Body of pancreas (tissue), 4 donors: ENCODE measurements at regions not wholly inside any gene's neighbourhood (a gene's known extent, or its start where the extent isn't known, plus 50 kb on each side); places are given as distances from the start of the nearest gene placed in this dataset.

ENCODE experiments used
- ATAC-seq: fragments of 150-250 bp; one replicate; pipeline ENCODE4 v1.9.1; 2016
- DNase-seq, 4 donors: peaks; one replicate each; pipeline ENCODE4 v3.0.0-alpha.2; 2019
- H3K27ac ChIP-seq, 4 donors: fragments of 200-600 bp; sonication (generic); 1 replicate in 3 of 4; 2 replicates in 1 of 4; pipeline versions ENCODE4 v1.5.1 to v1.6.1; 2016 to 2019; ENCODE audit warnings: mild to moderate bottlenecking in 1 of 4, mixed read lengths in 1 of 4, moderate library complexity in 1 of 4
- H3K27me3 ChIP-seq, 2 donors: fragments of 200-600 bp; sonication (generic); one replicate each; pipeline ENCODE4 v1.6.0; 2016; ENCODE audit warnings: mild to moderate bottlenecking in 1 of 2
- H3K36me3 ChIP-seq, 2 donors: fragments of 200-600 bp; sonication (generic); replicated peaks in 1 of 2; 2 replicates each; pipeline ENCODE4 v1.5.1; 2016; ENCODE audit warnings: low read depth in 2 of 2; ENCODE audit not compliant: insufficient read depth in 1 of 2
- H3K4me1 ChIP-seq: fragments of 200-600 bp; sonication (generic); one replicate; pipeline ENCODE4 v1.6.0; 2016
- H3K4me3 ChIP-seq, 2 donors: fragments of 200-600 bp; sonication (generic); 1 replicate in 1 of 2; 2 replicates in 1 of 2; pipeline ENCODE4 v1.5.1; 2016 to 2019
- H3K9me3 ChIP-seq, 3 donors: fragments of 200-600 bp; sonication (generic); 1 replicate in 2 of 3; 2 replicates in 1 of 3; pipeline ENCODE4 v1.5.1; 2016
- CTCF ChIP-seq, 7 experiments: fragments of 450-650 bp in 4 of 7; fragments of 200-600 bp in 3 of 7; sonication (generic) in 3 of 7; IDR thresholded peaks; one replicate each; pipeline ENCODE4 v1.5.1; 2016 to 2019; ENCODE audit warnings: antibody characterized with exemption in 7 of 7
- POLR2A ChIP-seq, 3 donors: fragments of 450-650 bp; IDR thresholded peaks; one replicate each; pipeline ENCODE4 v1.6.1; 2016; ENCODE audit warnings: antibody characterized with exemption in 3 of 3, mild to moderate bottlenecking in 2 of 3
- WGBS, 2 donors: methylation state at CpG; one replicate each; pipeline ENCODE4 v1.1.5; 2017; 5-methylcytosine and 5-hydroxymethylcytosine counted together
- intact Hi-C: fragments of 100-400 bp; cut with DNase I; formaldehyde crosslinking; loops from one replicate; pipeline ENCODE4 v1.15.1; 2023

GRCh38 chr4:189499696-189500095 is 441.0 kb upstream of the FRG1 start:
- no peaks in the 10 kb centered on the region for H3K9me3 ChIP-seq
- H3K4me1 ChIP-seq = no peaks in the 10 kb centered on the region
- TF ChIP-seq CTCF (IDR thresholded peaks at IDR 0.05) (no peak), POLR2A (IDR thresholded peaks at IDR 0.05) (no peak)
- no peaks in the 10 kb centered on the region for H3K27me3 ChIP-seq
- no peak overlapping the region for H3K27ac ChIP-seq
- ATAC-seq (no peak), DNase-seq (no peak)
- no peak overlapping the region for H3K4me3 ChIP-seq
- 64 to 86% methylated on average over 5 to 7 of the region's 7 CpGs for WGBS, 2 donors
- intact Hi-C loops = no loop called here
- no peaks in the 10 kb centered on the region for H3K36me3 ChIP-seq

GRCh38 chr4:189500970-189501369 is 439.7 kb upstream of the FRG1 start:
- ATAC-seq (no peak), DNase-seq (no peak)
- Histone ChIP-seq H3K9me3 (no peaks in the 10 kb centered on the region), H3K4me1 (no peaks in the 10 kb centered on the region), H3K27me3 (no peaks in the 10 kb centered on the region), H3K4me3 (no peak overlapping the region), H3K27ac (no peak overlapping the region), H3K36me3 (no peaks in the 10 kb centered on the region)
- WGBS, 2 donors = 52 to 57% methylated on average over 5 of the region's 5 CpGs
- intact Hi-C loops = no loop called here
- no peak for TF ChIP-seq POLR2A (IDR thresholded peaks at IDR 0.05)
- TF ChIP-seq CTCF (IDR thresholded peaks at IDR 0.05) = no peak

- TF ChIP-seq CTCF (IDR thresholded peaks at IDR 0.05) (no peak), POLR2A (IDR thresholded peaks at IDR 0.05) (no peak)
- intact Hi-C loops = no loop called here
- no peak overlapping the region for H3K4me3 ChIP-seq
- DNase-seq = no peak
- no peaks in the 10 kb centered on the region for H3K9me3 ChIP-seq
- no peaks in the 10 kb centered on the region for H3K4me1 ChIP-seq
- H3K36me3 ChIP-seq = no peaks in the 10 kb centered on the region
- no peaks in the 10 kb centered on the region for H3K27me3 ChIP-seq
- no peak overlapping the region for H3K27ac ChIP-seq
- no peak for ATAC-seq
- whole genome bisulfite sequencing, 2 donors = 49 to 62% methylated on average over 12 of the region's 12 CpGs
These were observed 437.7 kb upstream of the FRG1 start for GRCh38 chr4:189502841-189503435.

- H3K36me3 ChIP-seq = no peaks in the 10 kb centered on the region
- H3K9me3 ChIP-seq = no peaks in the 10 kb centered on the region
- no peaks in the 10 kb centered on the region for H3K4me1 ChIP-seq
- 28 to 41% methylated on average over 2 of the region's 2 CpGs for WGBS, 2 donors
- ATAC-seq (no peak), DNase-seq (no peak)
- TF ChIP-seq POLR2A (IDR thresholded peaks at IDR 0.05) (no peak), CTCF (IDR thresholded peaks at IDR 0.05) (no peak)
- H3K4me3 ChIP-seq = no peak overlapping the region
- intact Hi-C loops = no loop called here
- H3K27me3 ChIP-seq = no peaks in the 10 kb centered on the region
- no peak overlapping the region for H3K27ac ChIP-seq
These were observed 436.5 kb upstream of the FRG1 start for GRCh38 chr4:189504220-189504619.

- TF ChIP-seq CTCF (IDR thresholded peaks at IDR 0.05) (no peak), POLR2A (IDR thresholded peaks at IDR 0.05) (no peak)
- DNase-seq (no peak), ATAC-seq (no peak)
- Histone ChIP-seq H3K4me3 (no peak overlapping the region), H3K27ac (no peak overlapping the region), H3K9me3 (no peaks in the 10 kb centered on the region), H3K4me1 (no peaks in the 10 kb centered on the region), H3K36me3 (no peaks in the 10 kb centered on the region), H3K27me3 (no peaks in the 10 kb centered on the region)
- WGBS, 2 donors = 61 to 72% methylated on average over 3 of the region's 3 CpGs
- intact Hi-C loops = no loop called here
These were observed 435.3 kb upstream of the FRG1 start for GRCh38 chr4:189505380-189505779.
